Fibroblast of lung (primary cell): ENCODE measurements at regions not wholly inside any gene's neighbourhood (a gene's known extent, or its start where the extent isn't known, plus 50 kb on each side); places are given as distances from the start of the nearest gene placed in this dataset.
"Not testable (repeated sequence)": the region's sequence is repeated elsewhere in the genome, so short reads cannot be mapped to it uniquely, and the experiment has no call there.

Source experiments
- EZH2 ChIP-seq: IDR thresholded peaks from 2 replicates; pipeline ENCODE4 v1.5.1; 2012; ENCODE audit warnings: low read length, control low read depth, mild to moderate bottlenecking; ENCODE audit errors: missing control alignments
- TF ChIP-seq, protein P1 (sequence below), 2 donors: IDR thresholded peaks in 1 of 2; conservative IDR thresholded peaks in 1 of 2; 1 replicate in 1 of 2; 2 replicates in 1 of 2; pipeline ENCODE4 v1.5.1; 2011 to 2012; ENCODE audit warnings: low read length in 2 of 2, control low read depth in 1 of 2, inconsistent platforms in 1 of 2, low read depth in 1 of 2, mild to moderate bottlenecking in 1 of 2

DNA sequence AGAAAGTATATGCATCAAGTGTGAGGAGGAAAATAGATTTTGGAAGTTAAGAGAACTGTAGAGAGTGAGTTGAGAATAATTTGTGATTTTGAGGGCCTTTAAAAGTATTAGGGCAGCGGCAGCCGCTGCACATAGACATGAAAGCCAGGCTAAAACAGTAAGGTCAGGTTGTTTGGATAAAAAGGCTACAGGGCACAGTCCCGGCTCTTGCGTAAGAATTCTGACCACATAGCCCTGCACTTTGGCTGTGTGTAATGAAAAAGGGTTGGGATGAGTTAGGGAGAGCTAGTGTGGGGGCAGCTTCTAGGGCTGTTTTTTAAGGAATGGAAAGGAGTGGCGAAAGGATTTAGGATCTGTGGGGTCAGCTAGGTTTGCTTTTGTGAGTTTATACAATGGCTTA lies 130.8 kb downstream of the CCDC71L start:
- TF ChIP-seq, protein P1, sequence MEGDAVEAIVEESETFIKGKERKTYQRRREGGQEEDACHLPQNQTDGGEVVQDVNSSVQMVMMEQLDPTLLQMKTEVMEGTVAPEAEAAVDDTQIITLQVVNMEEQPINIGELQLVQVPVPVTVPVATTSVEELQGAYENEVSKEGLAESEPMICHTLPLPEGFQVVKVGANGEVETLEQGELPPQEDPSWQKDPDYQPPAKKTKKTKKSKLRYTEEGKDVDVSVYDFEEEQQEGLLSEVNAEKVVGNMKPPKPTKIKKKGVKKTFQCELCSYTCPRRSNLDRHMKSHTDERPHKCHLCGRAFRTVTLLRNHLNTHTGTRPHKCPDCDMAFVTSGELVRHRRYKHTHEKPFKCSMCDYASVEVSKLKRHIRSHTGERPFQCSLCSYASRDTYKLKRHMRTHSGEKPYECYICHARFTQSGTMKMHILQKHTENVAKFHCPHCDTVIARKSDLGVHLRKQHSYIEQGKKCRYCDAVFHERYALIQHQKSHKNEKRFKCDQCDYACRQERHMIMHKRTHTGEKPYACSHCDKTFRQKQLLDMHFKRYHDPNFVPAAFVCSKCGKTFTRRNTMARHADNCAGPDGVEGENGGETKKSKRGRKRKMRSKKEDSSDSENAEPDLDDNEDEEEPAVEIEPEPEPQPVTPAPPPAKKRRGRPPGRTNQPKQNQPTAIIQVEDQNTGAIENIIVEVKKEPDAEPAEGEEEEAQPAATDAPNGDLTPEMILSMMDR (conservative IDR thresholded peaks at IDR 0.05 in 1 of 2, IDR thresholded peaks at IDR 0.05 in 1 of 2; ENCODE audit: low read depth in 1 of 2, low read length in 2 of 2) = not testable (repeated sequence)
- TF ChIP-seq EZH2 = not testable (repeated sequence)
